Jurkat, Clone E6-1 (cell line): ENCODE measurements at regions not wholly inside any gene's neighbourhood (a gene's known extent, or its start where the extent isn't known, plus 50 kb on each side); places are given as distances from the start of the nearest gene placed in this dataset.
"Not testable (repeated sequence)": the region's sequence is repeated elsewhere in the genome, so short reads cannot be mapped to it uniquely, and the experiment has no call there.

Experiments used
- DNase-seq: peaks from one replicate; pipeline ENCODE4 v3.0.0-alpha.2; 2011; ENCODE audit warnings: low read depth, low spot score
- H3K4me3 ChIP-seq: 2 replicates; pipeline ENCODE4 v1.5.1; 2011; ENCODE audit warnings: mild to moderate bottlenecking, low read length, control low read depth, moderate library complexity

- DNase-seq: no peak
- H3K4me3 ChIP-seq: no peak overlapping the region
These were observed 158.4 kb upstream of the SFSWAP start for GRCh38 chr12:131552492-131552863.

- H3K4me3 ChIP-seq: no peak overlapping the region
- no peak for DNase-seq
These were observed 157.7 kb upstream of the SFSWAP start for GRCh38 chr12:131553096-131553777.

DNA sequence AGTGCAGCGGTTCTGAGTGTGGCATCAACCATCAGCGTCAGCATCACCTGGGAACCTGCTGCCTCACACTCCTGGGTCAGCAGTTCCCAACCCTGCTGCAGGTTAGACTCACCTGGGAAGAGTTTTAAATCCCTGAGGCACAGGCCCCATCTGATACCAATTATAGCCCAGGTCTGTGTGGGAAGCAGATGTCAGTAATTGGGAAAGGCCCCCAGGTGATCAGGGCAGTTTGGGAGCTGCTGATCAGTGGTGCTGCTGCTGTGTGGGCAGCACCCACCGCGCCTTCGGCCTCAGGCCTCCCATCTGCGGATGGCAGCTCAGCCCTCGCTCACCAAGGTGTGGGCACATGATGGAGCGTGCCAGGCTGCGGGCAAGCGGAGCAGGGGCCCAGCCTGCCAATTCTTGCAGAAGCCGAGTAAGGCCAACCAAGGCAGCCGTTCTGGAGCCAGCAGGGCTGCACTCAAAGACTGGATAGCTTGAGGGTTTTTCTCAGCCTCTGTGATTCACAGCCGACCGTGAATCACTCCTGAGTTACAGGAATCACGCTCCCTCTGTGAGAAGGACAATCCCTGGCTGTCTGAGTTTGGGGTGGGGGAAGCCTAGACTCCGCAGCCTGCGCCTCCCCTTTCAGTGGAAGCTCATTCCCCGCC is 155.6 kb upstream of the SFSWAP start:
- DNase-seq: no peak
- H3K4me3 ChIP-seq: no peak overlapping the region

DNA sequence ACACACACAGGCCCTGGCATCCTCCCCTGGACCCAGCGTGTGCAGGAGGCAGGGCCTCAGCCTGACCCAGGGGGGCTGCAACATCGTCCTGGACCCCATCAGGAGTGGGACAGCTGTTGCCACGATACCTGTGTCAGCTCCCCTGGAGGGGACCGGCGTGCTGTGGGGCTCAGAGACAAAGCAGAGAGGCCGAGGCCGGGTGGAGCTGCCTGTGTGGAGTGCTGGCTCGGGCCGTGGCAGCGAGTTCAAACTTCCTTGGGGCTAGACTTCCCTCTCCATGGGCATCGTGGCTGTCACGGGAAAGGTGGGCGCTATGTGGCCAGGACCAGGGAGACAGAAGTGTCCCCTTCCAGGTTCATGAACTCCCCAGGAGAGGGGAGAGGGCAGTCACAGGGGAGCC is 155.0 kb upstream of the SFSWAP start:
- no peak for DNase-seq

DNA sequence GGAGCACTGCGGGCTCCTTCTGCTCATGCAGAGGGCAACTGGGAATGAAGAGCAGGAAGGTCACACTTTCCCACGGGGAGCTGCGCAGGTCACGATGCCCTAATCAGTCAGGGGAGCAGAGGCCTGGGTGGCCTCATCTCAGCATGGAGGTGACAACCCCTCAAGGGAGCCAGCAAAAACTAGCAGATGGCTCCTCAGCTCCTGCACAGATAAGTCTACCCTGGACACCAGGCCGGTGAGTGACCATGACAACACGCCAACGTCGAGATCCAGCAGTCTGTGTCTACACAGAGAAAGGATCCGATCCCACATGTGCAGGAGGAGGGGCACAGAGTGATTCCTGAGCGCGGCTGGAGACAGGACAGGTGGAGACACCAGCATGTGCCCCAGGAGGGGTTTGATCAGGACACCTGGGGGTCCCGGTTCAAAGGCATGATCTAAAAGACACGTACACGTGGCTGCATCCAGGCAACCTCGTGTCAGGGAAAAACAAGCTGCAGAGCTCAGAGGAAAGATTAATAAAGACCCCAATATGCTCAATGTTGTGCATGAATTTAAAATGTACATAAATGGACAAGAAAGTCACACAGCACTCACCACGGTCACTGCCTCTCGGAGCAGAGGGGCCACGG is 153.7 kb upstream of the SFSWAP start:
- DNase-seq: no peak
- no peak overlapping the region for H3K4me3 ChIP-seq

More for the DNA sequence above, 155.0 kb upstream of the SFSWAP start:
- H3K4me3 ChIP-seq: no peak overlapping the region

- no peak overlapping the region for H3K4me3 ChIP-seq
- no peak for DNase-seq
These were observed 151.1 kb upstream of the SFSWAP start for GRCh38 chr12:131559517-131560516.

DNA sequence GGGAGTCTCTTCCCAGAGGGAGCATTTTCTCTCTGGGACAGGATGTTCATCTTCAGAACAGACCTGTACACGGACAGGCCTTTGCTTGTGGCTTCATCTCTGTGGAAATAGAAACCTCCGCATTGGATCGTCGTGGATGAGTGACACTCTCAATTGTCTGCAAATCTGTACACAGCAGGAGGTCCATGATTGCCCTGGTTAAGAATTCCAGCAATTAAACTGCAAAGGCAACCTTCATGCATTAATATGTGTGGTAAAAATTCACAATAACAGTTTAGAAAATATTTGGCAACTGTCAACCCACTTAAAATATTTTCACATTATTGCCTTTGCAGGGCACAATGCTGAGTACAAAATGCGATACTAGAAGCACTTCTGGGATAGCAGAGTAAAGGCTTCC is 149.8 kb upstream of the SFSWAP start:
- DNase-seq: no peak
- H3K4me3 ChIP-seq: no peak overlapping the region

- no peak for DNase-seq
These were observed 148.8 kb upstream of the SFSWAP start for GRCh38 chr12:131561891-131562684.

GRCh38 chr12:131564138-131564727 is 146.7 kb upstream of the SFSWAP start:
- not testable (repeated sequence) for DNase-seq, H3K4me3 ChIP-seq

More at GRCh38 chr12:131561891-131562684, 148.8 kb upstream of the SFSWAP start:
- no peak overlapping the region for H3K4me3 ChIP-seq

GRCh38 chr12:131564845-131565244 is 146.0 kb upstream of the SFSWAP start:
- no peak for DNase-seq
- no peak overlapping the region for H3K4me3 ChIP-seq

GRCh38 chr12:131565267-131566015 is 145.4 kb upstream of the SFSWAP start:
- no peak overlapping the region for H3K4me3 ChIP-seq
- DNase-seq: no peak

GRCh38 chr12:131568336-131568735 is 142.6 kb upstream of the SFSWAP start:
- DNase-seq: no peak
- no peak overlapping the region for H3K4me3 ChIP-seq

- no peak for DNase-seq
- H3K4me3 ChIP-seq: no peak overlapping the region
These were observed 140.3 kb upstream of the SFSWAP start for GRCh38 chr12:131570596-131570995.

DNA sequence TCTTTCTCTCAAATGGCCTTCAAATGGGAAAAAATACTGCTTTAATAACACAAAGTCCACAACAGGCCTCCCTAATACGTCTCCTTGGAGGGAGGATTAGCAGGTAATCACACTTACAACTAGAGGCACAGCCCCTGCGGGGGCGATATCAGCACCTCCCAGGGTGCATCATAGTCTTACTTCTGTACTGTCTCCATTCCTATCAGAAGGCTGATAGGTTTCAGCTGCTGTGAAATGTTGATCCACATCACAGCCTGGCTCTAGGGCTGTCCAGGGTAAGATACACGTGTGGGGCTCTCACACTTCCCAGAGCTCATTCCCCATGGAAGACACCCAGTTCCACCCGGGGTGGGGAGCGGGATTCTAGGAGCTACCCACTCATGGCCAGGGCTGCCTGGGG is 139.1 kb upstream of the SFSWAP start:
- H3K4me3 ChIP-seq: no peak overlapping the region

GRCh38 chr12:131572626-131573025 is 138.3 kb upstream of the SFSWAP start:
- no peak for DNase-seq
- H3K4me3 ChIP-seq: no peak overlapping the region

More for the DNA sequence above, 139.1 kb upstream of the SFSWAP start:
- no peak for DNase-seq

GRCh38 chr12:131573631-131574394 is 137.1 kb upstream of the SFSWAP start:
- no peak overlapping the region for H3K4me3 ChIP-seq
- DNase-seq: no peak

- H3K4me3 ChIP-seq: no peak overlapping the region
- no peak for DNase-seq
These were observed 136.5 kb upstream of the SFSWAP start for GRCh38 chr12:131574395-131574771.
